GM21576 (cell line): ENCODE measurements at regions not wholly inside any gene's neighbourhood (a gene's known extent, or its start where the extent isn't known, plus 50 kb on each side); places are given as distances from the start of the nearest gene placed in this dataset.

Experiments used
- ATAC-seq: cut with Tn5 transposase; IDR thresholded peaks from one replicate; pipeline ENCODE4 v1.9.1; 2021; ENCODE audit warnings: mild to moderate bottlenecking, moderate library complexity; ENCODE audit not compliant: unreplicated experiment

DNA sequence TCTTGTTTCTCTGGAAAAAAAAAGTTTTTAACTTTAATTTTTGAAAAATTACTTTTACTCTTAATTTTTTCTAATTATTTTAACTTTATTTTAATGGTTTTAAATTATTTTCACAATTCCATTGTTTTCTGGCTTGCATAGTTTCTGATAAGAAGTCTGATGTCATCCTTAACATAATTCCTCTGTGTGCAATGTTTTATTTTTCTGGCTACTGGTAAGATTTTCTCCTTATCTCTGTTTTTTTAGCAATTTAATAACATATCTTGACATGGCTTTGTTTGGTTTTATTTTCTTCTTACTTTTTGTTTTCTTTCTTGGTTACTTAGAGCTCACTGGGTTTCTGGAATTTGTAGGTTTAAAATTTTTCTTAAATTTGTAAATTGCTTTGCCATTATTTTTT lies 114.8 kb downstream of the TBXT start:
- ATAC-seq: no peak

DNA sequence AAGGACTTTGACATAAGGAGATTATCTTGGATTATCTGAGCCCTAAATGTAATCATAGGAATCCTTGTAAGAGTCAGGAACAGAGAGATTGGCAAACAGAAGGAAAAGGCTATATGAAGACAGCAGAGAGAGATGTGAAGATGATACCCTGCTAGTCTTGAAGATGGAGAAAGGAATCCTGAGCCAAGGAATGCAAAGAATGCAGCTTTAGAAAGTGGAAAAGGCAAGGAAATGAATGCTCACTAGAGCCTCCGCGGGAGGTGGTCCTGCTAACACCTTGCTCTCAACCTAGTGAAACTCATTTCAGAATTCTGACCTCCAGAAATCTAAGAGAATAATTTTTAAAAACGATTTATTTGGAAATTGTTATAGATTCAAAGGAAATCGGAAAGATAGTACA lies 117.1 kb downstream of the TBXT start:
- no peak for ATAC-seq

DNA sequence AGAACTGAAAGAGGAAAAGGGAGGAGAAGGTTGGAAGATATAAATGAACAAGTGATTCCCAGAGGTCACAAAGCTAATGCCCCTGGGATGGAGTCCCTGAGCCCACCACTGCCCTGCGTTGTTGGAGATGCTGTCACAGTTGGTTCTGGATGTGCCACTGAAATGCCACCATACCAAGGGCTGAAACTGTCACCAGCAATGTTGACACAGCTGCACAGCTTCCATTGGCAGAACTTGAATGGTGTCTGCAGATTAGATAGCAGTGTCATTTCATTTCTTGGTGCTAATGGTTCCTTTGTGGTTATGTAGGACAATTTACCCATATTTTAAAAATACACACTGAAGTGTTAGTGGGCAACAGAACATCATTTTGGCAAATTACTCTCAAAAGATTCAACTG lies 120.7 kb downstream of the TBXT start:
- ATAC-seq: no peak

DNA sequence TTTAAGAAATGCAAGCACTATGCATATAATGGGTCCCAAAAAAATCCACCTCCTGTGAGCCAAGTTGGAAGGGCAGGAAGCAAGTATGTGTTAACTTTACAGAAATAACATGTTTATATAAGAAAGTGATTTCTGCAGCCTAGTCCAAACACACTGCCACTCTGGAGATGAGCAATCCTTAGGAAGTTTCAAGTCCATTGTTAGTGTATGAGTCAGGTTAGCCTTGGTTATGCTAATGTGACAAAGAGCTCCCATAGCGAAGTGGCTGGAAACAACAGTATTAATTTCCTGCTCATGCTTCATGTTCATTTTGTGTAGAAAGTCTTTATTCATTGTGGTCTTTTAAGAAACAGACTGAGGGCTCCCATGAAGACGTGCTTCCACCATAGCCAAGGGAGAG lies 121.4 kb downstream of the TBXT start:
- ATAC-seq: no peak

DNA sequence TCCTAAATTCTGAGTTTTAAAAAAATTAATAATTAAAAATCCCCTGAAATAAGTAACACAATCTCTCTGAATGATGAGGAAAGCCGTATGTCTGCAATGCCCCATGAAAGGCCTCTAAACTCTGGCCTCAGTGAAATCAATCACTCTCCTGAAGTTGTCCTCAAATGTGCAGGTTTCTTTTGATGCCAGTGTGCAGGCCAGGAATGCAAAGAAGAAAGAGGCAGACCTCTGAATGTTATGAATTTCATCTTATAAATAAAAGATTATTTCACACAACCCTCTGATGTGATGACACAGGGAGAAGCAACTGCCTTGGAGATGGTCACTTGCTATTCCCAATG lies 121.8 kb downstream of the TBXT start:
- no peak for ATAC-seq

DNA sequence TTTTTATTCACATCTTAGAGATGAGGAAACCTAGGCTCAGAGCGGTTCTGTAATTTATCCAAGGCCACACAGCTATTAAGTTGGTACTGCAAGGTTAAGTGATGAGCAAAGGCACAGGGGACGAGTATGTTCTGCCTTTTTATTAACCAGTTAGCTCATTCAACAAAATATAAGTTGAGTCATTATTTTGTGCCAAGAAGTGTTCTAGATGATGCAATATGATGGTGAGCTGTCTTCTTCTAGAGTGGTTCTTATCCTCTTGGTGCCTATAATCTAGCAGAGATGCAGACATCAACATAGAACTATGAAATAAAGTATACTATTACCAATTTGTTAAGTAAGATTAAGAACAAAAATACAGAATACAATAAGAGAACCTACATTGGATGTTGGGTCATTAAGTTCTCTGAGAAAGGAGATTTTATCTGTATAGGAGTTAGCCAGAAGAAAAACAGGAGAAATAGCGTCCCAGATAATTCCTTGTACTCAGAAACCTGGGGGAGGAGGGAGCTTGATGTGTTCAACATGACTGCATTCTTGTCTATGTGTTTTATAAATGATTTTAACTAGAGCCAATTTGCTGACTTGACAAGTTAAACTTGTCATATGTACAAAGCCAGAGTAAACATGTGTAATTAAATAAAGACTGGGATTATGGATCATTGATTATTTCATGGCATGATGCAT lies 122.3 kb downstream of the TBXT start:
- no peak for ATAC-seq

DNA sequence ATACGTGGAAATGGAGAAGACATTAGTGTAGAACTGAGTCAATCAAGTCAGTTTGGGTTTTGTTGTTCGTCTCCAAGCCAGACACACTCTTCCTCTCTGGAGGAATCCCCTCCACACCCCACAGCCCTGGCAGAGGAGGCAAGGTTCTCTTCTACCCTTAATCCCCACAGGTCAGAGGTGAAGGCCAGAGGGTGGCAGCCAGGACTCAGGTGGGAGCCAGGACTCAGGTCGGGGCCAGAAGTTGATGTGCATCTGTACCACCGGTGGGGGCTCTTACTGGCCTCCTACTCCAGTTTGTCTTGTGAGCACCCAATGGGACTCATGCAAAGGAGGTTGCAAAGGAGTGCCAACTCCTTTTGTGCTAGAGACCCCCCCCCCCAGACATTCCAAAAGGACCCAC lies 126.4 kb downstream of the TBXT start:
- no peak for ATAC-seq

DNA sequence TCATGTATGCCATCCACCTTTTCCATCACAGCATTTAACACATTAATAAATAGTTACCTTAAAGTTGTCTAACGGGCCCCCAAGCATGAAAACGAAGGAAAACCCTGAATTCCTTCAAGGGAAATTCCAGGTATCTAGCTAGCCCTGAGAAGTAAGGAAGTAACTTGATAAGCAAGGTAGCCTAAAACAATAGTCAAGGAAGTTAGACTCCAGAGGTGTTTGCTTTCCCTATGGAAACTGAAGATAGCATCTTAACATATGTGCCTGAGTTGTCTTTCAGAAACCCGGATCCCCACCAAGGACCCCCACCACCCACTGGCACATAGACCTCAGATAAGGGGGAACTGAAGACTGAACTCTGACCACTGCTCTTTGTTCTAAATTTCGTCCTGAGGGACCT lies 127.4 kb downstream of the TBXT start:
- no peak for ATAC-seq

DNA sequence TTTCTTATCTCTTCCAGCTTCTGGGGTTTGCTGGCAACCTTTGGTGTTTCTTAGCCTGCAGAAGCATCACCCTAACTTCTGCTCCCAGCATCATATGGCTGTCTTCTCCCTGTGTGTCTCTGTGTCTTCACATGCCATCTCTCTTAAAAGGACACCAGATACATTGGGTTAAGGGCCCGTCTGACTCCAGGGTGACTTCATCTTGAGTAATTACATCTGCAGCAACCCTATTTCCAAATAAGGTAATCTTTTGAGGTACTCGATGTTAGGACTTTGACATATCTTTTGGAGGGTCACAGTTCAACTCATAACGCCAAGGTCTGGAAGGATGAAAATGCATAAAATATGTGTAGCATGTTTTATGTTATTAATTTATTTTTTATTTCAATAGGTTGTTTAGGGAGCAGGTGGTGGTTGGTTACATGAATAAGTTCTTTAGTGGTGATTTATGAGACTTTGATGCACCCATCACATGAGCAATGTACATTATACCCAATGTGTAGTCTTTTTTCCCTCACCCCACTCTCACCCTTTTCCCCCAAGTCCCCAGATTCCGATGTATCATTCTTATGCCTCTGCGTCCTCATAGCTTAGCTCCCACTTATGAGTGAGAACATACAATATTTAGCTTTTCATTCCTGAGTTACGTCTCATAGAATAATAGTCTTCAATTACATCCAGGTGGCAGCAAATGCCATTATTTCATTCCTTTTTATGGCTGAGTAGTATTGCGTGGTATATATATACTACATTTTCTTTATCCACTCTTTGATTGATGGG lies 131.1 kb downstream of the TBXT start:
- ATAC-seq: no peak

DNA sequence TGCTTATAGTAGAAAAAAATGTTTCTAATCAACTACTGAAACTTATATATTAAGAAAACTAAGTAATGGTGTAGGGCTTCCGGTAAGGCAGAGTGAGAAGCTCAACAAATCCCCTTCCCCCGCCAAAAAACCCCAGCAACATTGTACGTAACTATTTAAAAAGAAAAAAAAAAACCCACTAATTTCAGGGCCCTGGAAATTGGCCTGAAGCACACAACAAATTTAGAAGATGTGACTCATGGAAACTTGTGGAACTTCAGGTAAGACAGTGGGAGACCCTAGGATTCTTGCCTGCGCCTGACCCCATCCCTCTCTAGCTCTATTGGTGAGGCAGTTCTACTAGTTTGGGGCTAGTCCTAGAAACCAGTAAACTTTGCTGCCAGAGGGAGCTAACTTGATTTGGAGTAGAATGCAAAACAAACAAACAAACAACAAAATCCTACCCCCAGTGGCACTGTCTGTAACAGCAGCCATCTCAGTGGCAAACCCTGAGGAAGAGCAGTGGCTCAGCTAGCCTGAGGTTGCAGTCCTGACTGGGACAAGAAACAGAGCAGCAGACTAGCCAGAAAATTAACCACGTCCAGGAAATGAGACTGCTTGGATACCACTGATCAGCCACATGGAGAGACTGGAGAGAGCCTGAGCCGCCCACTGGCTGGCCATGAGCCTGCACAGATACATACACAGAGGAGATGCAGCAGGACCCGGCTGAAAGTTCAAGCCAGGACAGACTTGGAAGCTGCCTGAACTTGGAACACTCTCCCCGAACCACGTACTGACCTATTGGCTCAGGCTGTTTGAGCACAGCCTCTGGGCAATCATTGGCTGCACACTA lies 135.1 kb downstream of the TBXT start:
- no peak for ATAC-seq

DNA sequence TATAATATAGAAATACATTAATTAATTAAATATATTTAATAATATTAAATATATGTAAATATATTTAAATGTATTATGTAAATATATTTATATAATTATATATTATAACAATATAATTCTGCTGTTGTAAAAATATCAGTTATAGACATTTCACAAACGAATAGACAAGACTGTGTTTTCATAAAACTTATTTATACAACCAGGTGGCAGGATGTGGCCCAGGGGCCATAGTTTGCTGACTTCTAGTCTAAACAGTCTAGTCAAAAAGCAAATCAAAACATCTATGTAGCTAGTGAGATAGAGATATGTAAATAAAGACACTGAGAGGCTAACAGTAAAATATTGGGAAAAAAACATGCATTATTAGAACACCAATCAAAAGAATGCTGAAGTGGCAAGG lies 136.4 kb downstream of the TBXT start:
- ATAC-seq: no peak

DNA sequence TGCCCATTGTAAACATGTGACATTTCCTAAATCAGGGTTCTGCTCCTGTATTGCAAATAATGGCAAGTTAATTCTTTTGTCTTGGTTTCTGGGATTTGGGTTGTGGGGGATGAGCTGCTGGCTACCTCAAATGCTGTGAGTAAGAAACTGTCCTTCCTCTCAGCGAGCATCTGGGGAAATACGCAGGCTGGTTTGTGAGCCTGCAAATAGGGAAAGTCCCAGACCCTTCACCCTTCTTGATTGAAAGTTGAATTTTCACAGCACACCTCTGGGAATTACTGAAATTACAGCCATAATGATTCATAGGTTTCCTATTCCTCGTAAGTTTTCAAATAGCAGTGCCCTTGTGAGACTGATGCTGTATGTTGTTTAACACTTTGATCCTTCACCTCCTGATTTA lies 138.1 kb downstream of the TBXT start:
- no peak for ATAC-seq

DNA sequence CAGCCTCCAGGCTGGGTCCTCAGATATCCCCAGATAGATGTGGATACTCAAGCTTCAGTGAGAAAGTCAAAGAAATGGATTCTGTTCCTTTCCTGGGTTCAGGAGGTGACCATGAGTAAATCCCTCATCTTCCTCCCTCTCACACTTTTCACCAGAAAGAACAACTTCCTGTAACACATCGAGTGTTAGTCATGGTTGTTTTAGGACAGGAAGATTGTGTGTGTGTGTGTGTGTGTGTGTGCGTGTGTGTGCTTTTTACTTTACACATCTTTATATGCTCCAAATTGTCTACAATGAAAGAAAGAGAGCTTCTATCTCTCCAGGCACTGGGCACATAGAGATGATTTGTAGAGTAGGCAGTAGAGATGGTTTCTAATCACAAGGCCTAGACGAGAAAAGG lies 139.9 kb downstream of the TBXT start:
- no peak for ATAC-seq

DNA sequence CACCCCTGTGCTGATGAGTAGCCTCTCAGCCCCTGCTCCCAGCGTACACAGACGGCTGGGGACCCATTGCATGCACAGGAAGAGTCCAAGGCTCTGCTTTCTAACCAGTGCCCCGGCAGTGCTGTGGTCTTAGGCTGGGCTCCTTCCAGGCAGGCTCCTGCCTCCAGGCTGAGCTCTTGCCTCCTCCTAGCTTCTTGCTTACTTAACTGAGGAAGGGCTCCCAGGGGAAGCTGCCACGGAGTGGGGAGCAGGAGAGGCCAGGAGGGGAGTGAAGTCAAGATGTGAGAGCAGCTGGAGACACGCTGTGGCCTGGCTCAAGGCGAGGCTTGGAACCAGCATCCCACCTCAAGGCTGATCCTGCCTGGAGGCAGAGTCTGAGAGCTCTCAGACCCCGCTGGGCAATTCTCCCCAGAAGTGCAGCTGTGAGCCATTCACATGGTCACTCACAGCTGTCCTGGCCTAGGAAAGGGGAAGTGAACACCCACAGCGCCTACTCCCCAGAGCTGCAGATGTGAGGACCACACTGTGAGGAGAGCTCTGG lies 141.0 kb downstream of the TBXT start:
- no peak for ATAC-seq

DNA sequence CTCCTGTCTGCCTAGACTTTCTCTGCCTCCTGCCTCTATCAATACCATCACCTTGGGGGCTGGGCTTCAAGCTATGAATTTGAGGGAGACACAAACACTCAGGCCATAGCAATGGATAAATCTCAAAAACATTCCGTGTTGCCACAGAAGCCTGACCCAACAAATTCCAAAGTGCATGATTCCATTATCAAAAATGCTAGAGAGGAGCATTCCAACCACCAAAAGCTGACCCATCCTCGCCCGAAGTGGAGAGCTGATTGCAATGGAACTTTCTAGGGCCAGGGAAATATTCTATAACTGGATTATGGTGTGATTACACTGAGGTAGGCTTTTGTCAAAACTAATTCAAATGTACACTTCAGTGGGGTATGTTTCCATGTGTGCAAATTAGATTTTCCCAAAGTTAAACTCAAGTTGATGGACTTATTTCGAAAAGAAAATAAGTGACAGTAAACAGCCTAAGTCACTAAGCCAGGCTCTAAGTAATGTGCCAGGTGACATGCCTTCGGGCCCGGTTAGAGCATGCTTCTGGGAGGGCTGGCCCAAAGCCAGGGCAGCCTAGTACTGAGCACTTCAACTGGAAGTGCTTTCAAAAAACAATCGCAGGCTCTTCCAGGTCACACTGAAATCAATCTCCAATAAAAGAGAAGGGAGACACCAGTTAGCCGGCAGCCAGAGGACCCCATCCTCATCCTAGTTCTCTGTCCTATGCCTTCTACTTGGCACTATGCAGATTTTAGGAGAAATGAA lies 142.3 kb downstream of the TBXT start:
- no peak for ATAC-seq

DNA sequence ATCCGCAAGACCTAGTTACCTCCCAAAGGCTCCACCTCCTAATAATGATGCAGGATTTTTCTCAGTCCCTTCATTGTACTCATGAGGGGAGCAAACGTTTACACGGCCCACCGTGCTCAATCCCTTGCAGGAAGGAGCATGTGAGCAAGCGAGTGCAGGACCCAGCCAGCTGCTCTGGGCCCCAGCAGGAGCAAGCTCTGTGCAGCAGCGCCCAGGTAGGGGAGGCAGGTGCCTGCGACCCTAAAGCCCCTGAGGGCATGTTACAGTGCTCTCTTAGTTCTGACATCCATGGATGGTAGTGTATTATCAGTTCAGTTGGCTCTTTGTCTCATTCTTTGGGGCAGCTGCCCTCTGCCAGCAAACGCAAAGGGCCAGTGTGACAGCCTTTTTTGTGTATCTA lies 143.4 kb downstream of the TBXT start:
- no peak for ATAC-seq

DNA sequence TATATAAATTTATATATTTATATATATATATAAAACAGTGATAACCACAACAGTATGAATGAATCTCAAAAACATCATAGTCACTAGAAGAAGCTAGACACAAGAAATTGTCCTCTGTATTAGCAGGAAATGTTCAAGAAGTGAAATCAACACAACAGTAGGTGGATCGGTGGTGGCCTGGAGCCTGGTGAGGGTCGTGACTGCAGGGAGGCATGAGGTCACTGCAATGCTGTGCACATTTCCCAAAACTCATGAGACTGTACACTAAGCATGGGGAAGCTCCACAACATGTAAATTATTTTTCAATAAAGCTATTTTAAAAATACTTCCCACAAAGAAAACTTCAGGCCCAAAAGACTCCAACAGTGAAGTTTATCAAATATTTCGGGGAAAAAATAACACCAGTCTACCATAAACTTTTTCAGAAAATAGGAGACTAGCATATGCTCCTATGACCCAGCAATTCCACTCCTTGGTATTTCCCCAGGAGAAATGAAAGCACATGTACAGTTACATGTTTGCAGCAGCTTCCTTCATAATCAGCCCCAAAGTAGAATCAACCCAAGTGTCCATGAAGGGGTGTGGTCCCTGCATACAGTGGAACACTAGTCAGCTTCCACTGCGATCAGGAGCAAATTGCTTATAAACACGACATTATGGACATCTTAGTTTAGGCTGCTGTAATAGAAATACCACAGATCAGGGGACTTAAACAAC lies 144.2 kb downstream of the TBXT start:
- ATAC-seq: no peak

DNA sequence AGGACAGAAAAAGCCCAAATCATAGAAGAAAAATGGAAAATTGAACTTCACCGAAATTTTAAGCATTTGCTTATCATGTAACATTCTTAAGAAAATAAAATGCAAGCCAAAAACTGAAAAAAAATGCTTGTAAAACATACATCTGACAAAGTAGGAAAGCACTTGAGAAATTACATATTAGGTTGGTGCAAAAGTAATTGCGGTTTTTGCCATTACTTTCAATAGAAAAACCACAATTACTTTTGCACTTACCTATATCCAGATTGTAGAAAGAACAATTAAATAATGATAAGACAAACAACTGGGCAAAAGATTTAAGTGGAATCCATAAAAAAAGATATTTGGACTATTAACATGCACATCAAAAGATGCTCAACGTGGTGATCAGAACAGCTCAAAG lies 146.2 kb downstream of the TBXT start:
- ATAC-seq: no peak

DNA sequence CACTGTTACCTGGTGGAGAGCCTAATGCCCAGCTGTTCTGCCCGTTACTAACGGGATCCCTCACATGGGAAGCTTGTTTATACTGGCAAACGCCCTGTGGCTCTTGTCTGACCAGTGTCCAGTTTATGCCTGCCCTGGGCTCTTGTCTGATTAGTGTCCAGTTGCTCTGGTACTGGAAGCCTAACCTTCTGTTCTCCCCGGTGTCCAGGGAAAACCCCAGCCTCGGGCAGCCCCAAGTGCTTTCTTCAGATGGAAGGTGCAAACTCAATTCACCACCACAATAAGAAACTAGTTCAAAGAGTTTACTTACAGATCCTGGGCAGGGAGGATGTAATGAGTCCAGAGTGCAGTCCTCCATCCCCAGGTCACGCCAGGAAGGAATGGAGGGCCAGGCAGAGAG lies 148.4 kb downstream of the TBXT start:
- no peak for ATAC-seq

DNA sequence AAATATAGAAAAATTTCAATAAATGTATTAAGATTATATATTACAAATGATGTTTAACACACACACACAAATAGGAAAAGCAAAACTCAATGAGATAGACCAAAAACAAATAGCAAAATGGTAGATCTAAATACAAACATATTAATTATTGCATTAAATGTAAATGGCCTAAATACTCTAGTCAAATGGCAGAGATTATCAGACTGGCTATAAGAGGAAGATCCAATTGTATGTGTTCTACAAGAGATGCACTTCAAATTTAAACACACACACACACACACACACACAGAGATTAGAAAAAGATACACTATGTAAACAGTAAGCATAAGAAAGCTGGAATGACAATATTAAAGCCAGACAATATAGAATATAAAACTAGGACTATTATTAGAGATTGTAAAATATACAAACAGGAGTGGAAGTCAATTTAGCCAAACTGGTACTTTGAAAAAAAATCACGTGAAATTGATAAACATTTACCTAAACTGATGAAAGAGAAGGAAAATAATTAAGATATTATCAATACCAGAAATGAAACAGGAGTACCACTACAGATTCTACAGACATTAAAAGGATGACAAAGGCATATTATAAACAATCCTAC lies 150.5 kb downstream of the TBXT start:
- ATAC-seq: no peak
